GM12891 (cell line): ENCODE measurements at regions not wholly inside any gene's neighbourhood (a gene's known extent, or its start where the extent isn't known, plus 50 kb on each side); places are given as distances from the start of the nearest gene placed in this dataset.
"Not testable (repeated sequence)": the region's sequence is repeated elsewhere in the genome, so short reads cannot be mapped to it uniquely, and the experiment has no call there.

Experiments used
- DNase-seq: peaks from one replicate; pipeline ENCODE4 v3.0.0; 2011; ENCODE audit warnings: low spot score; ENCODE audit not compliant: insufficient read length
- FAIRE-seq: peaks from 2 replicates; lab custom pipeline; 2011; peaks lifted over from hg19 to GRCh38; lab: Jason Lieb, UNC
- PAX5 ChIP-seq: IDR thresholded peaks from 2 replicates; pipeline ENCODE4 v1.6.1; 2011; ENCODE audit warnings: low read length, moderate library complexity, mild to moderate bottlenecking; ENCODE audit not compliant: insufficient read depth, severe bottlenecking
- POLR2A ChIP-seq: IDR thresholded peaks from 2 replicates; pipeline ENCODE4 v1.6.1; 2011; ENCODE audit warnings: low read depth, low read length, control low read depth
- POLR2AphosphoS5 ChIP-seq: IDR thresholded peaks from 2 replicates; pipeline ENCODE4 v1.6.1; 2011; ENCODE audit warnings: low read depth, low read length, control low read depth
- POU2F2 ChIP-seq: IDR thresholded peaks from 2 replicates; pipeline ENCODE4 v1.6.1; 2011; ENCODE audit warnings: low read depth, mild to moderate bottlenecking, control low read depth, low read length, moderate library complexity
- SPI1 ChIP-seq: IDR thresholded peaks from 2 replicates; pipeline ENCODE4 v1.6.1; 2011; ENCODE audit warnings: low read depth, low read length, control low read depth
- TAF1 ChIP-seq: IDR thresholded peaks from 2 replicates; pipeline ENCODE4 v1.6.1; 2011; ENCODE audit warnings: low read depth, low read length, control low read depth

GRCh38 chr5:92313385-92313784, 930.3 kb upstream of the ARRDC3 start:
- DNase-seq (no peak), FAIRE-seq (no peak)
- no peak for TF ChIP-seq POLR2A
- no peak for TF ChIP-seq POLR2AphosphoS5
- no peak for TF ChIP-seq TAF1
- no peak for TF ChIP-seq PAX5
- no peak for TF ChIP-seq POU2F2
- TF ChIP-seq SPI1 = no peak

GRCh38 chr5:92309336-92309991, 926.3 kb upstream of the ARRDC3 start:
- DNase-seq (no peak), FAIRE-seq (no peak)
- no peak for TF ChIP-seq PAX5
- TF ChIP-seq POLR2AphosphoS5 = no peak
- TF ChIP-seq TAF1 = no peak
- TF ChIP-seq SPI1 = no peak
- TF ChIP-seq POLR2A = no peak
- TF ChIP-seq POU2F2 = no peak

- DNase-seq = no peak
- no peak for TF ChIP-seq POLR2A
- no peak for TF ChIP-seq PAX5
- no peak for TF ChIP-seq TAF1
- TF ChIP-seq POLR2AphosphoS5 = no peak
- TF ChIP-seq SPI1 = no peak
- no peak for TF ChIP-seq POU2F2
- no peak for FAIRE-seq
Observed at GRCh38 chr5:92308679-92309078, 925.6 kb upstream of the ARRDC3 start.

GRCh38 chr5:92302356-92302755, 919.2 kb upstream of the ARRDC3 start:
- DNase-seq, FAIRE-seq: not testable (repeated sequence)

- no peak for TF ChIP-seq PAX5
- TF ChIP-seq POLR2A = no peak
- no peak for TF ChIP-seq POU2F2
- TF ChIP-seq SPI1 = no peak
- no peak for TF ChIP-seq POLR2AphosphoS5
- TF ChIP-seq TAF1 = no peak
- no peak for FAIRE-seq
- no peak for DNase-seq
Observed at GRCh38 chr5:92283521-92283920, 900.4 kb upstream of the ARRDC3 start.

- DNase-seq, FAIRE-seq: not testable (repeated sequence)
Observed at GRCh38 chr5:92271750-92272149, 888.6 kb upstream of the ARRDC3 start.

- TF ChIP-seq POLR2AphosphoS5 (no peak), POLR2A (no peak), POU2F2 (no peak), SPI1 (no peak), PAX5 (no peak), TAF1 (no peak)
- no peak for DNase-seq
- FAIRE-seq = no peak
Observed at GRCh38 chr5:92268343-92268742, 885.2 kb upstream of the ARRDC3 start.

GRCh38 chr5:92267830-92268229, 884.7 kb upstream of the ARRDC3 start:
- no peak for TF ChIP-seq POLR2A
- FAIRE-seq (no peak), DNase-seq (no peak)

GRCh38 chr5:92265804-92266203, 882.7 kb upstream of the ARRDC3 start:
- no peak for TF ChIP-seq SPI1
- no peak for TF ChIP-seq TAF1
- TF ChIP-seq PAX5 = no peak
- TF ChIP-seq POLR2A = no peak
- no peak for TF ChIP-seq POLR2AphosphoS5
- TF ChIP-seq POU2F2 = no peak
- no peak for FAIRE-seq
- no peak for DNase-seq

- DNase-seq, FAIRE-seq: not testable (repeated sequence)
Observed at GRCh38 chr5:92255605-92256004, 872.5 kb upstream of the ARRDC3 start.

GRCh38 chr5:92248518-92248917, 865.4 kb upstream of the ARRDC3 start:
- no peak for FAIRE-seq
- no peak for TF ChIP-seq POLR2AphosphoS5
- no peak for TF ChIP-seq POLR2A
- no peak for TF ChIP-seq PAX5
- TF ChIP-seq SPI1 = no peak
- DNase-seq = no peak

GRCh38 chr5:92242170-92242569, 859.1 kb upstream of the ARRDC3 start:
- TF ChIP-seq SPI1 (no peak), POLR2A (no peak), POLR2AphosphoS5 (no peak), POU2F2 (no peak), PAX5 (no peak), TAF1 (no peak)
- DNase-seq (no peak), FAIRE-seq (no peak)
